ENCODE measurements at regions not wholly inside any gene's neighbourhood (a gene's known extent, or its start where the extent isn't known, plus 50 kb on each side); places are given as distances from the start of the nearest gene placed in this dataset.

DNA sequence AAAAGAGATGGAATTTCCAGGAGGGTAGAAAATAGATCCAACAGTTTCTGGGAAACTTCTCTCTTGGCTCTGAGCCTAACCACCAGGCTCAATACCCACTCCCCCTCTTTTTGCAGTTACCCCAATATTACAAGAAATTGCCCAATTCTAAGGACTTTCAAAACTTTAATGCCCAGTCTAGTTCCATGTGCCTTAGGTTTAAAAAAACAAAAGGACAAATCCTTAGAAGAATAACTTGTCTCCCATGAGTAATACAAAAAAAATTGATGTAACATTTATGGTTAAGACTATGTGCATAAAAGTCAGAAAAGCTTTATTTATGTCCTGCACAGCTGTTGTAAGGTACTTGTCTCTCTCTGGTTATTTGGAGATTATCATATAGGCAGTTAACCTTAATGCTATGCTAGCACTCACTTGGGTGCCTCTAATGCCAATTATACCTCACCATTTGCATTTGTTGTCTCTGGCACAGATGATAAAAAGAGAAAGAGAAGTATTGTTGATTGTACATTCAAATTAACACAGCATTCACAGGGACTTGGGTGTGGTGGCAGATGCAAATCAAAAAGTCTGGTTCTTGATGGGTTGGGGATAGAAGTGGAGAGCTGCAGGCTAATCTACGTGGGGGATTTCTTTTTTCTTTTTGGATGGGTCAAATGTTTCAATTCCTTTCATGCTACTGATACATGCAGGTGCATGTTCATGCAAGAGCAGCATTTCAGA is 159.4 kb downstream of the PIK3R1 start:
- Histone ChIP-seq H3K36me3 (ENCODE audit: insufficient read depth, low read length) (no peaks in the 10 kb centered on the region), H3K27ac (ENCODE audit: low read length) (no peak overlapping the region), H3K27me3 (ENCODE audit: insufficient read depth, low read length, poor library complexity) (no peaks in the 10 kb centered on the region), H3K79me2 (ENCODE audit: insufficient read depth, low read length) (no peaks in the 10 kb centered on the region), H3K9ac (ENCODE audit: low read depth, low read length) (no peak overlapping the region), H3K4me3 (ENCODE audit: low read depth in 1 of 2, low read length in 2 of 2) (no peak overlapping the region), H3K4me2 (ENCODE audit: insufficient read depth, low read length) (no peak overlapping the region), H4K20me1 (ENCODE audit: insufficient read depth, low read length) (no peaks in the 10 kb centered on the region), H3K9me3 (ENCODE audit: insufficient read depth, low read length, severe bottlenecking) (no peaks in the 10 kb centered on the region), H2AFZ (ENCODE audit: low read depth, low read length) (no peak overlapping the region), H3K4me1 (ENCODE audit: insufficient read depth, low read length) (peaks cover 12% of the 10 kb centered on the region)
- no peak for ATAC-seq (ENCODE audit: insufficient read depth, low read depth)
- no peak for DNase-seq
- TF ChIP-seq EZH2 (IDR thresholded peaks at IDR 0.05; ENCODE audit: borderline replicate concordance, low read depth, low read length, severe bottlenecking) (no peak), CTCF (IDR thresholded peaks at IDR 0.05; ENCODE audit: borderline replicate concordance, extremely low read depth, low read length, poor library complexity, severe bottlenecking) (no peak)

- H3K9me3 ChIP-seq (ENCODE audit: insufficient read depth, low read length, severe bottlenecking): no peaks in the 10 kb centered on the region
Observed at GRCh38 chr5:68375540-68375939, 160.0 kb downstream of the PIK3R1 start.

GRCh38 chr5:68376935-68377334 is 161.4 kb downstream of the PIK3R1 start:
- no peaks in the 10 kb centered on the region for H3K9me3 ChIP-seq (ENCODE audit: insufficient read depth, low read length, severe bottlenecking)
- H3K4me3 ChIP-seq (ENCODE audit: low read depth in 1 of 2, low read length in 2 of 2): no peak overlapping the region
- no peak for TF ChIP-seq CTCF (IDR thresholded peaks at IDR 0.05; ENCODE audit: borderline replicate concordance, extremely low read depth, low read length, poor library complexity, severe bottlenecking)
- no peak for TF ChIP-seq EZH2 (IDR thresholded peaks at IDR 0.05; ENCODE audit: borderline replicate concordance, low read depth, low read length, severe bottlenecking)
- DNase-seq (no peak), ATAC-seq (ENCODE audit: insufficient read depth, low read depth) (no peak)
- H3K36me3 ChIP-seq (ENCODE audit: insufficient read depth, low read length): no peaks in the 10 kb centered on the region
- H2AFZ ChIP-seq (ENCODE audit: low read depth, low read length): no peak overlapping the region
- no peaks in the 10 kb centered on the region for H4K20me1 ChIP-seq (ENCODE audit: insufficient read depth, low read length)
- no peak overlapping the region for H3K4me2 ChIP-seq (ENCODE audit: insufficient read depth, low read length)
- no peak overlapping the region for H3K9ac ChIP-seq (ENCODE audit: low read depth, low read length)
- H3K27ac ChIP-seq (ENCODE audit: low read length): no peak overlapping the region
- H3K27me3 ChIP-seq (ENCODE audit: insufficient read depth, low read length, poor library complexity): no peaks in the 10 kb centered on the region
- H3K4me1 ChIP-seq (ENCODE audit: insufficient read depth, low read length): peaks cover 19% of the 10 kb centered on the region
- H3K79me2 ChIP-seq (ENCODE audit: insufficient read depth, low read length): no peaks in the 10 kb centered on the region

More at GRCh38 chr5:68375540-68375939, 160.0 kb downstream of the PIK3R1 start:
- no peaks in the 10 kb centered on the region for H3K36me3 ChIP-seq (ENCODE audit: insufficient read depth, low read length)
- H3K27ac ChIP-seq (ENCODE audit: low read length): no peak overlapping the region
- no peaks in the 10 kb centered on the region for H3K79me2 ChIP-seq (ENCODE audit: insufficient read depth, low read length)
- no peak overlapping the region for H3K4me2 ChIP-seq (ENCODE audit: insufficient read depth, low read length)
- no peak for ATAC-seq (ENCODE audit: insufficient read depth, low read depth)
- no peak overlapping the region for H2AFZ ChIP-seq (ENCODE audit: low read depth, low read length)
- no peaks in the 10 kb centered on the region for H3K27me3 ChIP-seq (ENCODE audit: insufficient read depth, low read length, poor library complexity)
- TF ChIP-seq CTCF (IDR thresholded peaks at IDR 0.05; ENCODE audit: borderline replicate concordance, extremely low read depth, low read length, poor library complexity, severe bottlenecking): no peak
- no peak for TF ChIP-seq EZH2 (IDR thresholded peaks at IDR 0.05; ENCODE audit: borderline replicate concordance, low read depth, low read length, severe bottlenecking)
- DNase-seq: no peak
- no peak overlapping the region for H3K4me3 ChIP-seq (ENCODE audit: low read depth in 1 of 2, low read length in 2 of 2)
- H4K20me1 ChIP-seq (ENCODE audit: insufficient read depth, low read length): no peaks in the 10 kb centered on the region
- H3K4me1 ChIP-seq (ENCODE audit: insufficient read depth, low read length): peaks cover 11% of the 10 kb centered on the region
- H3K9ac ChIP-seq (ENCODE audit: low read depth, low read length): no peak overlapping the region

All from DND-41 (cell line).